Natural killer cell (primary cell): ENCODE measurements at regions not wholly inside any gene's neighbourhood (a gene's known extent, or its start where the extent isn't known, plus 50 kb on each side); places are given as distances from the start of the nearest gene placed in this dataset.

ENCODE experiments used
- ATAC-seq, 3 donors: fragments of 150-1000 bp in 2 of 3; fragments of 200-7000 bp in 1 of 3; cut with Tn5 transposase; 1 replicate in 1 of 3; 2 replicates in 2 of 3; pipeline ENCODE4 v1.10.0; 2021; ENCODE audit warnings: mild to moderate bottlenecking in 2 of 3, moderate library complexity in 2 of 3
- DNase-seq, 2 donors: peaks; one replicate each; pipeline versions ENCODE4 v3.0.0 to v3.0.0-alpha.2; 2013 to 2021; ENCODE audit warnings: mixed read lengths in 1 of 2
- H3K27ac ChIP-seq: one replicate; pipeline ENCODE4 v1.5.1; 2013; ENCODE audit warnings: mild to moderate bottlenecking, low read length
- H3K27me3 ChIP-seq: one replicate; pipeline ENCODE4 v1.6.1; 2013; ENCODE audit warnings: low read length; ENCODE audit not compliant: control insufficient read depth, insufficient read depth
- H3K36me3 ChIP-seq: one replicate; pipeline ENCODE4 v1.6.1; 2013; ENCODE audit warnings: low read length; ENCODE audit not compliant: control insufficient read depth, insufficient read depth
- H3K4me1 ChIP-seq: one replicate; pipeline ENCODE4 v1.6.1; 2013; ENCODE audit warnings: low read length; ENCODE audit not compliant: control insufficient read depth, insufficient read depth
- H3K4me3 ChIP-seq: one replicate; pipeline ENCODE4 v1.5.1; 2013; ENCODE audit warnings: low read length
- H3K9me3 ChIP-seq: one replicate; pipeline ENCODE4 v1.6.1; 2013; ENCODE audit warnings: low read length; ENCODE audit not compliant: control insufficient read depth, insufficient read depth
- H3K27ac Mint-ChIP-seq, 2 donors: one replicate each; pipeline ENCODE4 v1.8.0; 2022; ENCODE audit warnings: mild to moderate bottlenecking in 2 of 2, mixed read lengths in 2 of 2, moderate library complexity in 1 of 2
- H3K27me3 Mint-ChIP-seq, 2 donors: one replicate each; pipeline ENCODE4 v1.8.0; 2022; ENCODE audit warnings: low read depth in 2 of 2, mixed read lengths in 2 of 2
- H3K36me3 Mint-ChIP-seq: one replicate; pipeline ENCODE4 v1.8.0; 2022; ENCODE audit warnings: mixed read lengths
- H3K4me1 Mint-ChIP-seq, 2 donors: one replicate each; pipeline ENCODE4 v1.8.0; 2022; ENCODE audit warnings: mixed read lengths in 2 of 2
- H3K4me3 Mint-ChIP-seq: one replicate; pipeline ENCODE4 v1.8.0; 2022; ENCODE audit warnings: mild to moderate bottlenecking, moderate library complexity, mixed read lengths
- H3K9me3 Mint-ChIP-seq, 2 donors: one replicate each; pipeline ENCODE4 v1.8.0; 2022; ENCODE audit warnings: mixed read lengths in 2 of 2
- WGBS: methylation state at CpG from one replicate; pipeline ENCODE4 v1.1.7; 2013; ENCODE audit warnings: missing lambda C conversion rate; ENCODE audit not compliant: insufficient coverage; 5-methylcytosine and 5-hydroxymethylcytosine counted together
- intact Hi-C: fragments of 100-400 bp; cut with micrococcal nuclease; formaldehyde crosslinking; loops from one replicate; pipeline ENCODE4 v1.14.2; 2022
- TF ChIP-seq, protein P1 (sequence below): fragments of 200-600 bp; IDR thresholded peaks from one replicate; pipeline ENCODE4 v1.8.0; 2022; ENCODE audit warnings: antibody characterized with exemption

DNA sequence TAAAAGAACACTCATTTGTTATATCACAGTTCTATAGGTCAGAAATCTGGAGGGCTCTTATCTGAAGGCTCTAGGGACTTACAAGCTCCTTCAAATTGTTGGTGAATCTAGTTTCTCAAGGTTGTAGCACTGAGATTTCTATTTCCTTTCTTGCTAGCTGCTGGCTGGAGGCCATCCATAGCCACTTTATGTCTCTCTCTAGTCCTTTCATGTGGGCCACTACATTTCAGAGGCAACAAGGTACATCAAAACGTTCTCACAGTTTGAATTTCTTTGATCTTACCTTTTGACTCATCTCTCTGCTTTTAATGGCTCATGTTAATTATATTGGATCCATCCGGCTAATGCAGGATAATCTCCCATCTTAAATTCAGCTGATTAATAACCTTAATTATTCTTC, 286.8 kb downstream of the DIO2 start:
- Histone ChIP-seq H3K4me3 (no peak overlapping the region), H3K9me3 (no peaks in the 10 kb centered on the region), H3K27me3 (no peaks in the 10 kb centered on the region), H3K4me1 (no peaks in the 10 kb centered on the region), H3K27ac (no peak overlapping the region), H3K36me3 (no peaks in the 10 kb centered on the region)
- Mint-ChIP-seq H3K36me3 (no peaks in the 10 kb centered on the region), H3K4me1 (no peaks in the 10 kb centered on the region), H3K9me3 (peaks cover 28 to 43% of the 10 kb centered on the region in 2 donors), H3K27me3 (no peaks in the 10 kb centered on the region), H3K27ac (no peak overlapping the region), H3K4me3 (no peak overlapping the region)
- TF ChIP-seq, protein P1, sequence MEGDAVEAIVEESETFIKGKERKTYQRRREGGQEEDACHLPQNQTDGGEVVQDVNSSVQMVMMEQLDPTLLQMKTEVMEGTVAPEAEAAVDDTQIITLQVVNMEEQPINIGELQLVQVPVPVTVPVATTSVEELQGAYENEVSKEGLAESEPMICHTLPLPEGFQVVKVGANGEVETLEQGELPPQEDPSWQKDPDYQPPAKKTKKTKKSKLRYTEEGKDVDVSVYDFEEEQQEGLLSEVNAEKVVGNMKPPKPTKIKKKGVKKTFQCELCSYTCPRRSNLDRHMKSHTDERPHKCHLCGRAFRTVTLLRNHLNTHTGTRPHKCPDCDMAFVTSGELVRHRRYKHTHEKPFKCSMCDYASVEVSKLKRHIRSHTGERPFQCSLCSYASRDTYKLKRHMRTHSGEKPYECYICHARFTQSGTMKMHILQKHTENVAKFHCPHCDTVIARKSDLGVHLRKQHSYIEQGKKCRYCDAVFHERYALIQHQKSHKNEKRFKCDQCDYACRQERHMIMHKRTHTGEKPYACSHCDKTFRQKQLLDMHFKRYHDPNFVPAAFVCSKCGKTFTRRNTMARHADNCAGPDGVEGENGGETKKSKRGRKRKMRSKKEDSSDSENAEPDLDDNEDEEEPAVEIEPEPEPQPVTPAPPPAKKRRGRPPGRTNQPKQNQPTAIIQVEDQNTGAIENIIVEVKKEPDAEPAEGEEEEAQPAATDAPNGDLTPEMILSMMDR: no peak
- 29% methylated on average over 1 of the region's 2 CpGs for WGBS
- no peak for DNase-seq
- intact Hi-C loops: no loop called here
- ATAC-seq: no peak

DNA sequence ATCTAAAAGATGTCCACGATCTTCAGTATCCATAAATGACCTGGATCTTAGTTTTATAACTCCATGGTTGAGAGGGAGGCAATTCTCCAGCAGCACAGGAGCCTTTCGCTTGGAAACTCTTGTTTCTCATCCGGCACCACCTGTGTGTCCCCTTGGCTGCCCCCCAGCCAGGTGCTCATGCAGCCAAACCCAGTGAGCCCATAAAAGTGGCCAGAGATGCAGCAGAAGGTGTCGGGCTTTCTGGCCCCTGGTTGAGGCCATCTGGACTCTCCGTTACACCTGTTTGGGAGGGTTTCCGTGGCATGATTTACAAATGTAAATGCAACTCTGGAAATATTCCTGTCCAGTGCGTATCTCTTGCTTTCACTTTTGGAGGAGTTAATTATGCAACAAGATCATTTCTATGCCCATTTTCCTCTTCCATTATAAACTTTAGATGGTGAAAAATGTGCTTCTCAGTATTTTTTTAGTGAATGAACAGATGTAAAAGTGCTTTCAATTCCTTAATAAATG, 291.1 kb downstream of the DIO2 start:
- no peaks in the 10 kb centered on the region for H3K36me3 ChIP-seq
- TF ChIP-seq, protein P1: no peak
- H3K4me3 ChIP-seq: no peak overlapping the region
- no peak overlapping the region for H3K4me3 Mint-ChIP-seq
- no peaks in the 10 kb centered on the region for H3K9me3 ChIP-seq
- intact Hi-C loops: no loop called here
- no peaks in the 10 kb centered on the region for H3K27me3 Mint-ChIP-seq
- no peaks in the 10 kb centered on the region for H3K4me1 Mint-ChIP-seq
- DNase-seq (no peak), ATAC-seq (no peak)
- H3K9me3 Mint-ChIP-seq: peaks cover 18 to 27% of the 10 kb centered on the region in 2 donors
- H3K27me3 ChIP-seq: no peaks in the 10 kb centered on the region
- no peak overlapping the region for H3K27ac Mint-ChIP-seq
- no peak overlapping the region for H3K27ac ChIP-seq
- no peaks in the 10 kb centered on the region for H3K4me1 ChIP-seq
- H3K36me3 Mint-ChIP-seq: no peaks in the 10 kb centered on the region
- 76% methylated on average over 6 of the region's 7 CpGs for WGBS
